GM23248 (cell line): ENCODE measurements at regions not wholly inside any gene's neighbourhood (a gene's known extent, or its start where the extent isn't known, plus 50 kb on each side); places are given as distances from the start of the nearest gene placed in this dataset.

Experiments used
- DNase-seq: peaks from one replicate; pipeline ENCODE4 v3.0.0-alpha.2; 2015
- H2AFZ ChIP-seq: fragments of 200-600 bp; sonication (generic); 2 replicates; pipeline ENCODE4 v1.6.1; 2016; ENCODE audit warnings: antibody characterized with exemption
- H3F3A ChIP-seq: fragments of 200-600 bp; sonication (generic); 2 replicates; pipeline ENCODE4 v1.6.1; 2016; ENCODE audit warnings: mild to moderate bottlenecking, antibody characterized with exemption, mixed run types; ENCODE audit not compliant: insufficient read depth
- H3K27ac ChIP-seq: fragments of 200-600 bp; sonication (generic); 2 replicates; pipeline ENCODE4 v1.5.1; 2016; ENCODE audit warnings: mild to moderate bottlenecking
- H3K27me3 ChIP-seq: fragments of 200-600 bp; sonication (generic); replicated peaks from 2 replicates; pipeline ENCODE4 v1.6.1; 2016; ENCODE audit warnings: mild to moderate bottlenecking; ENCODE audit not compliant: insufficient read depth
- H3K36me3 ChIP-seq: fragments of 200-600 bp; sonication (generic); 2 replicates; pipeline ENCODE4 v1.6.1; 2016; ENCODE audit warnings: low read depth, mild to moderate bottlenecking
- H3K4me1 ChIP-seq: fragments of 200-600 bp; sonication (generic); 2 replicates; pipeline ENCODE4 v1.6.1; 2016; ENCODE audit warnings: mild to moderate bottlenecking; ENCODE audit not compliant: insufficient read depth
- H3K4me2 ChIP-seq: fragments of 200-600 bp; sonication (generic); one replicate; pipeline ENCODE4 v1.6.1; 2016; ENCODE audit warnings: mild to moderate bottlenecking; ENCODE audit not compliant: unreplicated experiment
- H3K4me3 ChIP-seq: fragments of 200-600 bp; sonication (generic); 2 replicates; pipeline ENCODE4 v1.5.1; 2016; ENCODE audit warnings: mild to moderate bottlenecking
- H3K79me2 ChIP-seq: fragments of 200-600 bp; sonication (generic); 2 replicates; pipeline ENCODE4 v1.6.1; 2016; ENCODE audit warnings: mild to moderate bottlenecking; ENCODE audit not compliant: insufficient read depth
- H3K9ac ChIP-seq: fragments of 200-600 bp; sonication (generic); 2 replicates; pipeline ENCODE4 v1.6.1; 2016; ENCODE audit warnings: mild to moderate bottlenecking
- H3K9me2 ChIP-seq: fragments of 200-600 bp; sonication (generic); 2 replicates; pipeline ENCODE4 v1.6.1; 2016; ENCODE audit warnings: mixed run types, mild to moderate bottlenecking, moderate library complexity; ENCODE audit not compliant: insufficient read depth
- H3K9me3 ChIP-seq: fragments of 200-600 bp; sonication (generic); one replicate; pipeline ENCODE4 v1.6.1; 2017; ENCODE audit warnings: low read depth
- H4K20me1 ChIP-seq: fragments of 200-600 bp; sonication (generic); 2 replicates; pipeline ENCODE4 v1.6.0; 2016; ENCODE audit not compliant: insufficient read depth
- EZH2 ChIP-seq: fragments of 200-600 bp; sonication (generic); IDR thresholded peaks from 2 replicates; pipeline ENCODE4 v1.6.1; 2018; ENCODE audit warnings: antibody characterized with exemption, mild to moderate bottlenecking; ENCODE audit not compliant: insufficient read depth, poor library complexity, severe bottlenecking
- EZH2phosphoT487 ChIP-seq: fragments of 200-600 bp; sonication (generic); IDR thresholded peaks from 2 replicates; pipeline ENCODE4 v1.6.1; 2018; ENCODE audit warnings: antibody characterized with exemption, moderate library complexity, mild to moderate bottlenecking, low read depth; ENCODE audit not compliant: insufficient read depth
- WGBS, 2 experiments: methylation state at CpG; one replicate each; pipeline ENCODE4 v1.1.6; 2015 to 2017; ENCODE audit warnings: low lambda C conversion rate in 2 of 2, low coverage in 1 of 2; ENCODE audit errors: missing lambda C conversion rate in 2 of 2; 5-methylcytosine and 5-hydroxymethylcytosine counted together
- in situ Hi-C: fragments of 300-500 bp; cut with MboI; formaldehyde crosslinking; loops from 2 replicates; pipeline ENCODE4 v1.15.0; 2020

GRCh38 chr11:82105331-82105998 lies 628.2 kb downstream of the FAM181B start:
- Histone ChIP-seq H3K79me2 (no peaks in the 10 kb centered on the region), H2AFZ (no peak overlapping the region), H4K20me1 (no peaks in the 10 kb centered on the region), H3K9me2 (no peaks in the 10 kb centered on the region), H3K9ac (no peak overlapping the region), H3F3A (no peaks in the 10 kb centered on the region), H3K27ac (no peak overlapping the region), H3K9me3 (no peaks in the 10 kb centered on the region), H3K4me2 (no peak overlapping the region), H3K36me3 (no peaks in the 10 kb centered on the region), H3K27me3 (no peaks in the 10 kb centered on the region), H3K4me1 (no peaks in the 10 kb centered on the region), H3K4me3 (no peak overlapping the region)
- DNase-seq: peak; percentile 9
- 13 to 21% methylated on average over 6 of the region's 6 CpGs for WGBS, 2 experiments
- no peak for TF ChIP-seq EZH2
- in situ Hi-C loops: no loop called here

- H3K9me2 ChIP-seq: no peaks in the 10 kb centered on the region
- no peak for TF ChIP-seq EZH2phosphoT487
- TF ChIP-seq EZH2: no peak
- in situ Hi-C loops: no loop called here
Observed at GRCh38 chr11:82092904-82093303, 640.8 kb downstream of the FAM181B start.

GRCh38 chr11:82089426-82089825 lies 644.2 kb downstream of the FAM181B start:
- 52 to 65% methylated on average over 5 of the region's 5 CpGs for WGBS, 2 experiments
- 0 out of 2 replicates have a peak, but pooled peaks cover 3% of the 10 kb centered on the region for H3K4me1 ChIP-seq

More at GRCh38 chr11:82092904-82093303, 640.8 kb downstream of the FAM181B start:
- Histone ChIP-seq H3F3A (no peaks in the 10 kb centered on the region), H3K4me2 (no peak overlapping the region), H3K9me3 (no peaks in the 10 kb centered on the region), H3K27ac (no peak overlapping the region), H3K4me1 (0 out of 2 replicates have a peak, but pooled peaks cover 4% of the 10 kb centered on the region), H3K9ac (no peak overlapping the region), H3K79me2 (no peaks in the 10 kb centered on the region), H3K27me3 (no peaks in the 10 kb centered on the region), H2AFZ (no peak overlapping the region), H3K36me3 (no peaks in the 10 kb centered on the region), H4K20me1 (no peaks in the 10 kb centered on the region), H3K4me3 (no peak overlapping the region)
- peak; percentile 6 for DNase-seq

GRCh38 chr11:82085493-82085892 lies 648.2 kb downstream of the FAM181B start:
- TF ChIP-seq EZH2 (no peak), EZH2phosphoT487 (no peak)
- in situ Hi-C loops: no loop called here
- peaks cover 6% of the 10 kb centered on the region for H3K4me1 ChIP-seq
- H4K20me1 ChIP-seq: no peaks in the 10 kb centered on the region
- no peaks in the 10 kb centered on the region for H3K9me2 ChIP-seq
- no peak overlapping the region for H3K9ac ChIP-seq
- H3K36me3 ChIP-seq: no peaks in the 10 kb centered on the region
- H3K4me3 ChIP-seq: no peak overlapping the region
- H3K9me3 ChIP-seq: no peaks in the 10 kb centered on the region
- no peaks in the 10 kb centered on the region for H3K79me2 ChIP-seq
- H2AFZ ChIP-seq: no peak overlapping the region
- no peaks in the 10 kb centered on the region for H3K27me3 ChIP-seq
- H3K4me2 ChIP-seq: no peak overlapping the region
- DNase-seq: no peak
- H3F3A ChIP-seq: no peaks in the 10 kb centered on the region; the same call in 1 of the 2 replicates
- H3K27ac ChIP-seq: no peak overlapping the region
- WGBS, 2 experiments: 37 to 43% methylated on average over 4 of the region's 4 CpGs

More at GRCh38 chr11:82089426-82089825, 644.2 kb downstream of the FAM181B start:
- Histone ChIP-seq H3K9ac (no peak overlapping the region), H3K36me3 (no peaks in the 10 kb centered on the region), H3F3A (no peaks in the 10 kb centered on the region), H3K27ac (no peak overlapping the region), H3K4me2 (no peak overlapping the region), H4K20me1 (no peaks in the 10 kb centered on the region), H3K79me2 (no peaks in the 10 kb centered on the region), H2AFZ (no peak overlapping the region), H3K4me3 (no peak overlapping the region), H3K9me3 (no peaks in the 10 kb centered on the region), H3K9me2 (no peaks in the 10 kb centered on the region), H3K27me3 (no peaks in the 10 kb centered on the region)
- no peak for DNase-seq
- in situ Hi-C loops: no loop called here
- TF ChIP-seq EZH2phosphoT487: no peak
- no peak for TF ChIP-seq EZH2

- H3K4me2 ChIP-seq: no peak overlapping the region
- no peak overlapping the region for H2AFZ ChIP-seq
- no peaks in the 10 kb centered on the region for H3K27me3 ChIP-seq
- no peaks in the 10 kb centered on the region for H4K20me1 ChIP-seq
- H3K9me3 ChIP-seq: no peaks in the 10 kb centered on the region
- H3K4me1 ChIP-seq: peaks cover 14% of the 10 kb centered on the region
- no peaks in the 10 kb centered on the region for H3K79me2 ChIP-seq
- no peak overlapping the region for H3K9ac ChIP-seq
- no peaks in the 10 kb centered on the region for H3K9me2 ChIP-seq
- in situ Hi-C loops: no loop called here
- WGBS, 2 experiments: 24 to 27% methylated on average over 2 of the region's 2 CpGs
- no peak for DNase-seq
- H3K4me3 ChIP-seq: no peak overlapping the region
- no peaks in the 10 kb centered on the region; the same call in 1 of the 2 replicates for H3F3A ChIP-seq
- H3K36me3 ChIP-seq: no peaks in the 10 kb centered on the region
- no peak for TF ChIP-seq EZH2phosphoT487
- TF ChIP-seq EZH2: no peak
- H3K27ac ChIP-seq: no peak overlapping the region
Observed at GRCh38 chr11:82082976-82083375, 650.7 kb downstream of the FAM181B start.
